ENCODE measurements at regions not wholly inside any gene's neighbourhood (a gene's known extent, or its start where the extent isn't known, plus 50 kb on each side); places are given as distances from the start of the nearest gene placed in this dataset.
A peak's percentile ranks its signal among the peaks of the same experiment; 100 is the strongest.

DNA sequence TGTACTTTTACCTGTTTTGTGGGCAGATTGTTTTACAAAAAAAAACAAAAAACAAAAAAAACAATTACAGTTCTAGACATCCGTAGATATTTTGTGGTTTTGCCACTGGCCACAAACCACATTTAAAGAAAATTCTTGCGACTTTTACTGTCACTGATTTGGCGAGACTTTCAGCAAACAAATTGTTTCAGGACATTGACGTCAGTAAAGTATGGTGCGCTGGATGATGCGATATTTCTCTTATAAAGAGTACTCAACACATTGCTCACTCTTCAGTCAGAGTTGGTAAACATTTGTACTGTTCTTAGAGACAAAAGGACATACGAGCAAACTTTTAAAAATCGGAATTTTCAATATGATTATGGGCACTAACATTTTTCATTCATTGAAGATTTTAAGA, 229.8 kb downstream of the HAO1 start:
- Histone ChIP-seq H3K4me3 (replicated peaks in 1 of 3) (no peak overlapping the region), H3K36me3 (no peaks in the 10 kb centered on the region), H3K4me1 (no peaks in the 10 kb centered on the region), H3K27ac (no peak overlapping the region), H3K9me3 (no peaks in the 10 kb centered on the region), H3K27me3 (no peaks in the 10 kb centered on the region)
- TF ChIP-seq, protein P1, sequence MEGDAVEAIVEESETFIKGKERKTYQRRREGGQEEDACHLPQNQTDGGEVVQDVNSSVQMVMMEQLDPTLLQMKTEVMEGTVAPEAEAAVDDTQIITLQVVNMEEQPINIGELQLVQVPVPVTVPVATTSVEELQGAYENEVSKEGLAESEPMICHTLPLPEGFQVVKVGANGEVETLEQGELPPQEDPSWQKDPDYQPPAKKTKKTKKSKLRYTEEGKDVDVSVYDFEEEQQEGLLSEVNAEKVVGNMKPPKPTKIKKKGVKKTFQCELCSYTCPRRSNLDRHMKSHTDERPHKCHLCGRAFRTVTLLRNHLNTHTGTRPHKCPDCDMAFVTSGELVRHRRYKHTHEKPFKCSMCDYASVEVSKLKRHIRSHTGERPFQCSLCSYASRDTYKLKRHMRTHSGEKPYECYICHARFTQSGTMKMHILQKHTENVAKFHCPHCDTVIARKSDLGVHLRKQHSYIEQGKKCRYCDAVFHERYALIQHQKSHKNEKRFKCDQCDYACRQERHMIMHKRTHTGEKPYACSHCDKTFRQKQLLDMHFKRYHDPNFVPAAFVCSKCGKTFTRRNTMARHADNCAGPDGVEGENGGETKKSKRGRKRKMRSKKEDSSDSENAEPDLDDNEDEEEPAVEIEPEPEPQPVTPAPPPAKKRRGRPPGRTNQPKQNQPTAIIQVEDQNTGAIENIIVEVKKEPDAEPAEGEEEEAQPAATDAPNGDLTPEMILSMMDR (IDR thresholded peaks at IDR 0.05), result no peak
- TF ChIP-seq POLR2A (IDR thresholded peaks at IDR 0.05), result no peak
- intact Hi-C loops (cut with DNase I), result no loop called here
- no peak for DNase-seq
- WGBS, 2 donors, result 90 to 93% methylated on average over 8 of the region's 8 CpGs

DNA sequence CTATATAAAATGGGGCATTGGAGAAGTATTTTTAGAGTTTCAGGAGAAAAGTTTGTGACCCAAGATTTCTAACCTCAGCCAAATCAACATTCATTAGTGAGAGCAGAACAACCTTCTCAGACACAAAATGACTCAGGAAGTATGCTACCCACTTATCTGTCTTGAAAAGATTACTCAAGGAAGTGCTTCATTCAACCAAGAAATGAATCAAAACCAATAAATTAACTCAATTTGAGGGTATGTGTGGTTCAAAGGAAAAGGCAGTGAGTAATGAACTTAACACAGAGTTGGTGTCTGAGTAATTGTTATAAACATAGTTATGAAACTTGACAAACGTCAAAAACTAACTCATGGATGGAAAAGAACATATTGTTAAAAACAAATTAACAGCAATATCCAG, 227.6 kb downstream of the HAO1 start:
- no peaks in the 10 kb centered on the region for H3K9me3 ChIP-seq
- H3K36me3 ChIP-seq, result no peaks in the 10 kb centered on the region
- no peak overlapping the region for H3K27ac ChIP-seq
- no peak overlapping the region for H3K4me3 ChIP-seq (replicated peaks in 1 of 3)
- no peak for DNase-seq
- H3K27me3 ChIP-seq, result no peaks in the 10 kb centered on the region
- 88 to 91% methylated on average over 1 of the region's 1 CpG for WGBS, 2 donors
- no peak for TF ChIP-seq POLR2A (IDR thresholded peaks at IDR 0.05)
- TF ChIP-seq, protein P1 (IDR thresholded peaks at IDR 0.05), result no peak
- H3K4me1 ChIP-seq, result no peaks in the 10 kb centered on the region
- intact Hi-C loops (cut with DNase I), result no loop called here

DNA sequence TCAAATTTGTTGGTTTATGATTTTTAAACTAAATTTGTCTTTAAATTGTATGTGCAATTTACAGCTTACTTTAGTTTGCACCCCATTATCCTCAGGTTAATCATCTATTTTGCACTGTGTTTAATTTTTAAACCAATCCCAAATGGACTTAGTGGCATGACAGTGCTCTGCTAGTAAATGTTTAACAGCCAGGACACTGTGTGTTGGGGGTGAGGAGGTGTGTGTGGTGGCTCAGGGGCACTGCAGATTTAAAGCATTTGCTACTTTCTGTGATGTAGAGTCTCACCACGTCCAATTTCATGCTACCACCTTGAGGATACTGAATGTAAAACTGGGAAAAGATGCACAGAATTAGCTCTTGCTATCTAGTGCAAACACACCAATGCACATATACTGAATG, 225.7 kb downstream of the HAO1 start:
- no peak overlapping the region for H3K27ac ChIP-seq
- no peak for DNase-seq
- TF ChIP-seq, protein P1 (IDR thresholded peaks at IDR 0.05), result no peak
- TF ChIP-seq POLR2A (IDR thresholded peaks at IDR 0.05), result no peak
- no peaks in the 10 kb centered on the region for H3K4me1 ChIP-seq
- H3K36me3 ChIP-seq, result no peaks in the 10 kb centered on the region
- H3K27me3 ChIP-seq, result no peaks in the 10 kb centered on the region
- no peaks in the 10 kb centered on the region for H3K9me3 ChIP-seq
- no peak overlapping the region for H3K4me3 ChIP-seq (replicated peaks in 1 of 3)
- intact Hi-C loops (cut with DNase I), result no loop called here
- 58 to 62% methylated on average over 1 of the region's 1 CpG for WGBS, 2 donors

DNA sequence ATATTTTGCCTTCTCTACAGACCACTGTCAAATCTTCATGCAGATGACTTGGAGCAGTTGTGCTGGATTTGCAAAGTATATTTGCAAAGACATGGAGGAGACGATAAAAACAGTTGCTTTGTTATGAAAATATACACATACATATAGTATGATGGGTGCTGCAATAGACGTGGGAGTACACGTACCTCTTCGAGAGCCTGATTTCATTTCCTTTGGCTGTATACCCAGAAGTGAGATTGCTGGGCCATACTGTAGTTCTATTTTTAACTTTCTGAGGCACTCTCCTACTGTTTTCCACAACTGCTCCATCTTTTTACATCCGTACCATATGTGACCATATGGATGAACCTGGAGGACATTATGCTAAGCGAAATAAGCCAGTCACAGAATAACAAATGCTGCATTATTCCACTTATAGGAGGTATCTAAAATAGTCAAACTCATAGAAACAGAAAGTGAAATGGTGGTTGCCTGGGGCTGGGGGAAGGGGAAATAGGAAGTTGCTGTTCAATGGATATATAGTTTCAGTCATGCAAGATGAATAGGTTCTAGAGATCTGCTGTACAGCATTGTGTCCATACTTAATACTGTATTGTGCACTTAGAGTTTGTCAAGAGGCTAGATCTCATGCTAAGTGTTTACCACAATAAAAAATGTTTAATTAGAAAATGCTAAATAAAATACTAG, 223.8 kb downstream of the HAO1 start:
- Histone ChIP-seq H3K4me3 (replicated peaks in 1 of 3) (no peak overlapping the region), H3K4me1 (peaks cover 5 to 6% of the 10 kb centered on the region in 2 donors), H3K27ac (no peak overlapping the region), H3K36me3 (no peaks in the 10 kb centered on the region), H3K9me3 (no peaks in the 10 kb centered on the region), H3K27me3 (no peaks in the 10 kb centered on the region)
- WGBS, 2 donors, result 89 to 91% methylated on average over 6 of the region's 6 CpGs
- no peak for DNase-seq
- TF ChIP-seq POLR2A (IDR thresholded peaks at IDR 0.05), result no peak
- TF ChIP-seq, protein P1 (IDR thresholded peaks at IDR 0.05), result no peak
- intact Hi-C loops (cut with DNase I), result no loop called here

DNA sequence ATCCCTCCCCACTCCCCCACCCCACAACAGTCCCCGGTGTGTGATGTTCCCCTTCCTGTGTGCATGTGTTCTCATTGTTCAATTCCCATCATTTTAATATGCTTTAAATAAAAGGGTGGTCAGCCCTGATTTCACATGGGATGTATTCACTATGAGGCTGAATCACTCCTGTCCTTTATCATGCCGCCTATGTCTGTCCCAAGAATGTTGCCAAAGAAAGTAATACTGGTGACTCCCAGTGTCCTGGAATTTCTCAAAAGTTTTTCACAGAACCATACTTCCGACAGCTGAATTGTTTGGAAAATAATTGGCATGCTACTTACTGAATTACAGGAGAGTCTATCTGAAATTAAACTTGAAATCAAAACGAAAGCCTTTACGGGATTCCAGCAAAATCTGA, 217.7 kb downstream of the HAO1 start:
- Histone ChIP-seq H3K27ac (peak overlapping the region in 2 of 3 donors; percentile 28 to 82), H3K27me3 (no peaks in the 10 kb centered on the region), H3K4me1 (peaks cover 12 to 16% of the 10 kb centered on the region in 2 donors), H3K4me3 (replicated peaks in 1 of 3) (no peak overlapping the region), H3K9me3 (no peaks in the 10 kb centered on the region), H3K36me3 (no peaks in the 10 kb centered on the region)
- no peak for TF ChIP-seq POLR2A (IDR thresholded peaks at IDR 0.05)
- TF ChIP-seq, protein P1 (IDR thresholded peaks at IDR 0.05), result no peak
- DNase-seq, result no peak
- intact Hi-C loops (cut with DNase I), result no loop called here
- 68 to 86% methylated on average over 5 of the region's 5 CpGs for WGBS, 2 donors
